C1 segment of cervical spinal cord (tissue), 14 donors: ENCODE measurements at regions not wholly inside any gene's neighbourhood (a gene's known extent, or its start where the extent isn't known, plus 50 kb on each side); places are given as distances from the start of the nearest gene placed in this dataset.
"Not testable (repeated sequence)": the region's sequence is repeated elsewhere in the genome, so short reads cannot be mapped to it uniquely, and the experiment has no call there.

Experiments
- DNase-seq, 14 donors: peaks; one replicate each; lab custom pipeline; 2025; lab: John Stamatoyannopoulos, UW

GRCh38 chrX:114015966-114016365, 567.9 kb upstream of the HTR2C start:
- DNase-seq: no peak

- no peak for DNase-seq
Measured at GRCh38 chrX:114006664-114007063, 577.2 kb upstream of the HTR2C start.

DNA sequence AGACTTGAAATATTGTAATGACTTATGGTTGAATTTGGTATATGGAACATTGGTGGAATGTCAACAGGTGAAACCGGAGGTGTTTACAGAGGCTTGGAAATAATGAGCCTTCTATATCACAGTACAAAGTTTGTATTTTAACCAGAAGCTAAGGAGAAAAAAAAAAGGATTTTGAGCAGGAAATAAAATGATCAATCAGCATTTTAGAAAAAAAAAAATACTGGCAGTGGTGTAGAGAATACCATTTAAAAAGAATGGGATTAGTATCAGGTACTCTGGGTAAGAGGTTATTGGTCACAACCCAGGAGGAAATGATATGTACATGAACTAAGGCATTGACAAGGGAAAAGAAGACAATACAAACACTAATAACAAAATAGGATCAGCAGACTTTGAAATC, 587.1 kb upstream of the HTR2C start:
- no peak for DNase-seq

GRCh38 chrX:113991720-113992119, 592.2 kb upstream of the HTR2C start:
- not testable (repeated sequence) for DNase-seq

DNA sequence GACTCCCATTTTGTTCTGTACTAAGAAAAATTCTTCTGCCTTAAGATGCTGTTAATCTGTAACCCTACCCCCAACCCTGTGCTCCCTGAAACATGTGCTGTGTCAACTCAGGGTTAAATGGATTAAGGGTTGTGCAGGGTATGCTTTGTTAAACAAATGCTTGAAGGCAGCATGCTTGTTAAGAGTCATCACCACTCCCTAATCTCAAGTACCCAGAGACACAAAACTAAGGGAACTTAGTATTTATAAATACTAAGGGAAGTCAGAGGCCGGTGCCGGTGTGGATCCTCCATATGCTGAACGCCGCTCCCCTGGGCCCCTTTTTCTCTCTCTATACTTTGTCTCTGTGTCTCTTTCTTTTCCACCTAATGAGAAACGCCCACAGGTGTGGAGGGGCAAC, 593.2 kb upstream of the HTR2C start:
- DNase-seq: not testable (repeated sequence)

- DNase-seq: not testable (repeated sequence)
Measured at GRCh38 chrX:113988315-113988935, 595.5 kb upstream of the HTR2C start.

DNA sequence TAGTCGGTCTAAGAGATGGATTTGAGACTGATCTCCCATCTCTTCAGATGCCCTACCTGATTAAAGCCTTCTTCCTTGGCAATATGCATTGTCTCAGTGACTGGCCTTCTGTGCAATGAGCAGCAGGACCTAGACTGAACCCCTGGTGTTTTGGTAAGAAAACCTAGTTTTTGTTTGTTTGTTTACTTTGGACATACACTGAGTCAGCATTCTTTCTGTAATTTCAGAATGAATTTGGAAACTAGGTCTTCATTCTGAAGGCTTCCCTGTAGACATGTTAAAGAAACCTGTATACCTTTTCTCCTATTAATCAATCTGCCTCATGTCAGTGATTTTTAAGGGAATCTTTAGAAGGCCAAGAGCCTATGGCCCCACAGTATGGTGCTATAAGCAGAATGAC, 597.5 kb upstream of the HTR2C start:
- DNase-seq: no peak

DNA sequence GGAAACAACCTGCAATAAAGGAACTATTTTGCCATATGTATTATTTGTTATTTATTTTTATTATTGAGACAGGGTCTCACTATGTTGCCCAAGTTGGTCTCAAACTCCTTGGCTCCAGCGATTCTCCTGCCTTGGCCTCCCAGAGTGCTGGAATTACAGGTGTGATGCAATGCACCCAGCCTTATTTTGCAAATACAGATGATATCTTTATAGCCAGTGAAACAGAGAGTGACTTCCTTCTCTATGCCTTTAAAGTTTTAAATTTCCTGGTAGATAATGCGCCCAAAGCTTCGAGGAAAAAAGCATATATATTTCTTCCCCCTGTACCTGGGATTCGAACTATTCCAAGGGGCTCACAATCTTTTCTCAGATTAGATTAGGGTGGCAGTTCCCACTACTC, 601.1 kb upstream of the HTR2C start:
- DNase-seq: no peak

DNA sequence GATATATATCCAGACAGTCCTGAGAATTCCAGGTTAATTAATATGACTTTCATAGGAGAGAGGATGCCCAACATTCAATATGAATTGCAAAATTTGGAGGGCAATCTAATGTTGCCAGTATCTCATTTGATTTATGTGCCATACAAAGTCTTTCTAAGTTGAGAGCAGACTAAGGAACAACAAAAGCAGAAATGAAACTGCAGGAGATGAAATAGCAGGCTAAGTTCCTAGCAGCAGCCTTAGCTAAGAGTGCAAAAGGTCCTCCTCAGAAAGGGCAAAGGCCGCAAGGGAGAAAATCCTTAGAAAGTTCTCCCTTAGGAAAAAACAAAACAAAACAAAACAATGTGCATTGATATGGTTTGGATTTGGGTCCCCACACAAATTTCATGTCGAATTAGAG, 602.9 kb upstream of the HTR2C start:
- DNase-seq: no peak

DNA sequence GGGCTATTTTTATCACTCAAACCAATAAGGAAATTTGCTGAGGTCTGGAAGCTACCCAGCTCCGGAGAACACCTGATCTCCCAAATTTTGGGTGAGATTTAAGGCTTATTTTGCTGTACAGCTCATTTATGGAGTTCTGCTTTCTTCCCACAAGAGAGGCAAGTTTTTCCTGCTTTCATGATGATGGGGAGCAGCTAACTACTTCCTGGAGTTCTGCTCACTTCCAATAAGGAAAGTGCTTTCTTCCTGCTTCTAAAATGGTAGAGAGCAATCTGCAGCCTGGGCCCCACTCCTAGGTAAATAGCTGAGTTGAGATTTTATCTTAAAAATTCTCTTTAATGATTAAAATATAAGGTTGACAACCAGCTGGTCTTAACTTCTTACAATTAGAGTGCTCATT, 606.0 kb upstream of the HTR2C start:
- DNase-seq: no peak

DNA sequence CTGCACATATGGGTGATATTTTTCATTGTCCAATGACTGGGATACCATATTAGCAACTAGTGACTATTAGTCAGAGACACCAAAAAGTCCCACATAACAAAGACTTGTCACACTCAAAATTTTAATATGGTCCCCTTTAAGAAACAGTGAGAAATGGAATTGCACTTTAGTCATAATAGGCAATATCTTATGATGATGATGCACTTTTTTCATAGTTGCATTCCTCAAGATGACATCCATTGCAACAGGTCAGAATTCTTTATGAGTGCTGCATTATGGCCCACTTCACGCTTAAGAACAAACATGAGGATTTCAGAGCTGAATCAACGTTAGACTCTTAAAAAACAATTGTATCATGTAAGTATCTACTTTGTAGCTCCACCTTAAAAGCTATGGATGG, 608.4 kb upstream of the HTR2C start:
- no peak for DNase-seq

- DNase-seq: no peak
Measured at GRCh38 chrX:113974881-113975280, 609.0 kb upstream of the HTR2C start.

DNA sequence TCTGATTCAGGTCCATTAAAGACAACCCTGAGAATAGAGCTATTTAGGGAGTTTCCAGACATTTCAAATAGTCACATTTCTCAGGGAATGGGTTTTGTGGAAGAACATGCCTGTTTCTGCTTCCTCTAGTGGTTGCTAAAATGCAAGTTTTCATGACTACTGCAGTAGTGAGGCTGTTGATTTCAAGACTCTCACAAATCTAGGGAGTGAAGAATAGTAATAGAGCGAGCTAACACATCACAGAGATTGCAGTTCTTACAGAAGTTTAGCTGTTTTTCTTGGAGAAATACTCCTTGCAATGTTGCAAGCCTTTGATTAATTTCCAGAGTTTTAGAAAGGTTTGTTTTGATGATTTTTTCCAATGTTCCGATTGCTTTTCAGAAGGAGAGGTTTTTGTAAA, 610.2 kb upstream of the HTR2C start:
- no peak for DNase-seq

DNA sequence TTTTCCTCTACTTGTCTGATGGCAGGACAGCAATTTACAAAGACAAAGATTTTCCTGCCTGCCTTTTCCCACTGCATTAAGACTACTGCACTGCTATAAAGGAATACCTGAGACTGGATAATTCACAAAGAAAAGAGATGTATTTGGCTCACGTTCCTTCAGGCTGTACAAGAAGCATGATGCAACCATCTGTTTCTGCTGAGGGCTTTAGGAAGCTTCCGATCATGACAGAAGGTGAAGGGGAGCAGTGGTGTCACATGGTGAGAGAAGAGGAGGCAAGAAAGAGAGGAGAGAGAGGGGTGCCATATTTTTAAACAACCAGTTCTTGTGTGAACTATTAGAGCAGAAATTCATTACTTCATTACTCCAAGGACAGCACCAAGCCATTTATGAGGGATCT, 617.1 kb upstream of the HTR2C start:
- no peak for DNase-seq

DNA sequence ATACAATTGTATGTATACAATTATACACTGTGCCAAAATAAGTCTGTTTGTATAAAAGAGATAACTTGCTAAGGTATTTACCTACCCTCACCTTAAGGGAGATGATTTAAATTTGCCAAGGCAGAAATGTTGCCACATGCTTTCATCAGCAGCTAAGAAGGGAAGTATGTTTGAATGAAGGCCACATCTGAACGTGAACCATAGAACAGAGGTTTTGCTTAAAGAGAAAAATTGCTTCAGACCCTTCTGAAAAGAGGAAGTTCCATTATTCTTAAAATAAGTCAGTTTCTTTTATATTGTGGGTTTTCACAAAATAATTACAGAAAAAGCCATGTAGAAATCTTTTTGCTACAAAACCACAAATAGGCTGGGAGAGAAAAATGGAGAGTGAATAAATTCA, 621.5 kb upstream of the HTR2C start:
- no peak for DNase-seq

- no peak for DNase-seq
Measured at GRCh38 chrX:113959912-113960626, 623.8 kb upstream of the HTR2C start.

DNA sequence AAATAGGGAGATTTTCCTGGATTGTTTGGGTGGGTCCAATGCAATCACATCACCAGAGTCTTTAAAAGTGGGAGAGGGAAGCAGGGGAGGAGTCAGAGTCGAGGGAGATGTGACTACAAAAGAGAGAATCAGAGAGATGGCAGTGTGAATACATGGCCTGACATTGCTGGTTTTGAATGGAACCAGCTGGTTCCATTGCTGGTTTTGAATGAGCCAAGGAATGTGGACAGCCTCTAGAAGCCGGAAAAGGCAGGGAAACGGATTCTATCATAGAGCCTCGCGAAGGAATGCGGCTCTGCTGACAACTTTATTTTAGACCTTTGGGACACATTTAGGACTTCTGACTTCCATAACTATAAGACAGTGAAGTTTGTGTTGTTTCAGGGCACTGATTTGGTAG, 627.0 kb upstream of the HTR2C start:
- DNase-seq: no peak

DNA sequence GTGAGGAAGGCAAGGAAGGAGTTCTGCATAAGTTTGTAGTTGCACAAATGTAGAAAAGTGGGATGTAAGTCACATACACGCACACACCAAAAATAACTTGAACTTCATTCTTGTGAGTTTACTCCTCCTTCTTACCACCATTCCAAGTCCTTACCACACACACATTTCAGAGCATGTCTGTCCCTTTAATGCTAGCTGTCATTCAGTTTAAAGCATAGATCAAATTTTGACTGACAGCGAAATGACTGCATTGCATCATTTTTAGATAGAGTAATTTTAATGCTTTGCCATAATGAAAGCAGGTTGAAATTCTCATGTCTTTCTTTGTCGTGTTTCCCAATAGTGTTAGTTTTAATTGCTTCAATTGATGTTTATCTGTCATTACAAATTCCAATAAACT, 629.6 kb upstream of the HTR2C start:
- DNase-seq: no peak

GRCh38 chrX:113950081-113950678, 633.7 kb upstream of the HTR2C start:
- DNase-seq: no peak

GRCh38 chrX:113947548-113947947, 636.3 kb upstream of the HTR2C start:
- DNase-seq: no peak

DNA sequence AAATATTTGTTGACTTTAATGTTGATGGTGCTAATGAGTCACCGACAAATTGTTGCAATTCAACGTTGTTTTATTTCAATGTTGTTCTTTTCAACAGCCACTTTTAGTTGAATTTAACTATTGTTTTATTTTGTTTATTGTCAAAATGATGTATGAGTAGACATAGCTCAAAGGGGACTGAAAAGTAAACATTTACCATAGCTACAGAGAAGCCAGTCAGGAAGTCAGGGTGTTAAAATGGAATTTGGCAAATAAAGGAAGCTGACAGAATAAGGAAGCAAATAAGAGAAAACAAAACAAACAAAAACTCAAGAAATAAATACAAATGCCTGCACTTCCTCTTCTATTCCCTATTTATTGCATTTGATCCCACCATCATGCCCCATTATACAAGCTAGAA, 648.4 kb upstream of the HTR2C start:
- DNase-seq: no peak

- DNase-seq: no peak
Measured at GRCh38 chrX:113933931-113934330, 650.0 kb upstream of the HTR2C start.

DNA sequence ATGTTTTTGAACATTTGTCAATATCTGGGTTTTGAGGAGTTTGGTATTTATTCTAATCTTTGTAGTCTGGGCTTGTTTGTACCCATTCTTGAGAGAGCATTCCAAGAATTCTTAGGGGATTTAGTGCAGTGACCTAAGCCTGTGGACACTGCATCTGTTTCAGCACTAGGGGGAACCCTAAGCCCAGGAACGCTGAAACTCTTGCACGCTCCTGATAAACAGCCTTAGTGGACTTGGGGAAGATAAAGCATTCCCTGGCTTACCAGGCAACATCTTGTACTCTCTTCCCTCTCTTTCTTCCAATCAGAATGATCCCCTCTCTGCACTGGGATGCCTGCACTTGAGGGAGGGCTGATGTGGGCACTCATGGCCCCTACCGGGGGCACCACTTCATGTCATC, 654.9 kb upstream of the HTR2C start:
- no peak for DNase-seq
